Caco-2 (cell line): ENCODE measurements at regions not wholly inside any gene's neighbourhood (a gene's known extent, or its start where the extent isn't known, plus 50 kb on each side); places are given as distances from the start of the nearest gene placed in this dataset.

Source experiments
- BruUV-seq: library from RNA; stranded (reverse); fragments of 400-500 nt; replicated peaks from 2 replicates; lab custom pipeline; 2021; lab: Mats Ljungman, UMichigan
- CTCF ChIA-PET: fragments of 300-600 bp; sonication (Branson Sonifier 250); formaldehyde crosslinking; loops from one replicate; lab custom pipeline; 2022; ENCODE audit warnings: antibody characterized with exemption; lab: Charles Lee
- POLR2A ChIA-PET: fragments of 300-600 bp; sonication (Branson Sonifier 250); formaldehyde crosslinking; loops from one replicate; lab custom pipeline; 2022; ENCODE audit warnings: antibody characterized with exemption; lab: Charles Lee
- DNase-seq, 2 experiments: peaks; one replicate each; pipeline versions ENCODE4 v3.0.0 to v3.0.0-alpha.2; 2020 to 2022
- H3K27me3 ChIP-seq: replicated peaks from 2 replicates; pipeline ENCODE4 v1.6.0; 2011; ENCODE audit warnings: low read length; ENCODE audit not compliant: control insufficient read depth, insufficient read depth
- H3K36me3 ChIP-seq: 2 replicates; pipeline ENCODE4 v1.5.1; 2011; ENCODE audit warnings: low read length; ENCODE audit not compliant: control insufficient read depth, insufficient read depth
- H3K4me1 ChIP-seq: fragments of 250-450 bp; sonication (Bioruptor Pico); 2 replicates; pipeline ENCODE4 v1.5.1; 2020; ENCODE audit warnings: mild to moderate bottlenecking
- H3K4me3 ChIP-seq: 2 replicates; pipeline ENCODE4 v1.5.1; 2011; ENCODE audit warnings: low read depth, mild to moderate bottlenecking, control low read depth, low read length
- H3K9me3 ChIP-seq: fragments of 250-450 bp; sonication (Bioruptor Pico); 2 replicates; pipeline ENCODE4 v1.5.1; 2020; ENCODE audit warnings: mild to moderate bottlenecking, moderate library complexity
- H3K27ac Mint-ChIP-seq: one replicate; pipeline ENCODE4 v1.8.0; 2022; ENCODE audit warnings: mixed read lengths; ENCODE audit not compliant: unreplicated experiment
- H3K27me3 Mint-ChIP-seq: one replicate; pipeline ENCODE4 v1.8.0; 2022; ENCODE audit warnings: mixed read lengths; ENCODE audit not compliant: insufficient read depth, unreplicated experiment
- H3K36me3 Mint-ChIP-seq: one replicate; pipeline ENCODE4 v1.8.0; 2022; ENCODE audit warnings: mild to moderate bottlenecking, mixed read lengths; ENCODE audit not compliant: insufficient read depth, unreplicated experiment
- H3K4me1 Mint-ChIP-seq: one replicate; pipeline ENCODE4 v1.8.0; 2022; ENCODE audit warnings: low read depth, mixed read lengths; ENCODE audit not compliant: unreplicated experiment
- H3K4me3 Mint-ChIP-seq: one replicate; pipeline ENCODE4 v1.8.0; 2022; ENCODE audit warnings: mild to moderate bottlenecking, moderate library complexity, mixed read lengths; ENCODE audit not compliant: unreplicated experiment
- H3K9me3 Mint-ChIP-seq: one replicate; pipeline ENCODE4 v1.8.0; 2022; ENCODE audit warnings: mixed read lengths; ENCODE audit not compliant: unreplicated experiment
- intact Hi-C: fragments of 100-400 bp; cut with micrococcal nuclease; formaldehyde crosslinking; loops from one replicate; pipeline ENCODE4 v1.10.0; 2022; ENCODE audit not compliant: unreplicated experiment
- TF ChIP-seq, protein P1 (sequence below), 2 experiments: fragments of 200-600 bp in 1 of 2; IDR thresholded peaks; 1 replicate in 1 of 2; 2 replicates in 1 of 2; pipeline versions ENCODE4 v1.5.1 to v1.8.0; 2011 to 2022; ENCODE audit warnings: antibody characterized with exemption in 1 of 2, control low read depth in 1 of 2, inconsistent platforms in 1 of 2, low read depth in 1 of 2, low read length in 1 of 2, mild to moderate bottlenecking in 1 of 2, moderate library complexity in 1 of 2; ENCODE audit not compliant: insufficient read depth in 1 of 2, severe bottlenecking in 1 of 2, unreplicated experiment in 1 of 2

DNA sequence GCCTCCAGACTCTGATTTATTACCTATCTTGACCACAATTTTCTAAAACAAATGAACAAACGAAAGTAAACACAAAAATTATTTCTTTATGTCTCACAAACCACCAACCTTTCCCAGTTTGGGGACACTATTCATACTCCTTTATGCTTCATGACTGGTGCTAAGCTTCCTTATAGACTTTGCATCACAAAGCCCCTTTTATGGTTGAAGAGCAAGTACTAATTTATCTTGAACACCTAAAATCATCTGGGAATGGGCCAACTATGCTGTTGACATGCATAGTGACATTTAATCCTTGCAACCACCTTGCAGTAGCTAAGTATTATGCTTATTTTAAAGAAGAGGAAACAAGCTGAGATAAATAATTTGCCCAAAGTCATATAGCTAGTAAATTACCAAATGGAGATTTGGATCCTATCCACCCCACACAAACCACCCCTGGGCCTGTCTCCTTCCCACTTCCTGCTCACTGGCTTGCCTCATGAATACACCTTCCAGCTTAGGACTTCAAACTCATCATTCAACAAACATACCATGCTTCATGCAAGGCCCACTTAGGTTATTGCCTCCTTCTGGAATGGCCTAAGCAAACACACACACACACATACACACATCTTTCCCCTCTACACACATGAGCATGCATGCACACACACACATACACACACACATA, 192.2 kb downstream of the PLPP3 start:
- DNase-seq, result no peak
- BruUV-seq, result no TSS peak
- Mint-ChIP-seq H3K36me3 (no peaks in the 10 kb centered on the region), H3K9me3 (no peaks in the 10 kb centered on the region), H3K4me3 (no peak overlapping the region), H3K27ac (no peak overlapping the region), H3K27me3 (no peaks in the 10 kb centered on the region), H3K4me1 (peaks cover 15% of the 10 kb centered on the region)
- intact Hi-C loops, result no loop called here
- TF ChIP-seq, protein P1, sequence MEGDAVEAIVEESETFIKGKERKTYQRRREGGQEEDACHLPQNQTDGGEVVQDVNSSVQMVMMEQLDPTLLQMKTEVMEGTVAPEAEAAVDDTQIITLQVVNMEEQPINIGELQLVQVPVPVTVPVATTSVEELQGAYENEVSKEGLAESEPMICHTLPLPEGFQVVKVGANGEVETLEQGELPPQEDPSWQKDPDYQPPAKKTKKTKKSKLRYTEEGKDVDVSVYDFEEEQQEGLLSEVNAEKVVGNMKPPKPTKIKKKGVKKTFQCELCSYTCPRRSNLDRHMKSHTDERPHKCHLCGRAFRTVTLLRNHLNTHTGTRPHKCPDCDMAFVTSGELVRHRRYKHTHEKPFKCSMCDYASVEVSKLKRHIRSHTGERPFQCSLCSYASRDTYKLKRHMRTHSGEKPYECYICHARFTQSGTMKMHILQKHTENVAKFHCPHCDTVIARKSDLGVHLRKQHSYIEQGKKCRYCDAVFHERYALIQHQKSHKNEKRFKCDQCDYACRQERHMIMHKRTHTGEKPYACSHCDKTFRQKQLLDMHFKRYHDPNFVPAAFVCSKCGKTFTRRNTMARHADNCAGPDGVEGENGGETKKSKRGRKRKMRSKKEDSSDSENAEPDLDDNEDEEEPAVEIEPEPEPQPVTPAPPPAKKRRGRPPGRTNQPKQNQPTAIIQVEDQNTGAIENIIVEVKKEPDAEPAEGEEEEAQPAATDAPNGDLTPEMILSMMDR (IDR thresholded peaks at IDR 0.05; ENCODE audit: insufficient read depth in 1 of 2, low read depth in 1 of 2, low read length in 1 of 2, severe bottlenecking in 1 of 2, unreplicated experiment in 1 of 2), result no peak
- POLR2A ChIA-PET, result no interaction called here
- H3K4me3 ChIP-seq, result no peak overlapping the region
- CTCF ChIA-PET, result no interaction called here
- no peaks in the 10 kb centered on the region for H3K27me3 ChIP-seq
- H3K9me3 ChIP-seq, result no peaks in the 10 kb centered on the region
- H3K36me3 ChIP-seq, result no peaks in the 10 kb centered on the region
- H3K4me1 ChIP-seq, result peaks cover 14% of the 10 kb centered on the region

DNA sequence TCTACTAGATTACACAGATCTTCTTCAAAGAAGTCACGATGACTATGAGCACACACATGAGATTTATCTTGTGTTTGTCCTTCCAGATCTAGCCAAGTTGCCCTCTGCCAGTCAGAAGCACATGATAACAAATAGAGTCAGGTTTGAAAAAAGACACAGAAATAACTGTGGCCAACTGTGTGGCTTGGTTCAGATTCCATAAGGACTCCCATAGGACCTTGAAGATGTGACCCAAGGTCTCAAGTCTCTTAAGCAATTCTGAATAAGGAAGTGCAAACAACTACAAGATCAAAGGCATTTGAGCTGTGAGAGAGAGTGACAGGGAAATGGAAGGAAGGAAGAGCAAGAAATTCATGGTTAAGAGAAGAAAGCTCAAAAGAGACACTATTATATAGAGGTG, 194.0 kb downstream of the PLPP3 start:
- no peaks in the 10 kb centered on the region for H3K27me3 Mint-ChIP-seq
- no TSS peak for BruUV-seq
- peaks cover 12% of the 10 kb centered on the region for H3K4me1 Mint-ChIP-seq
- no peaks in the 10 kb centered on the region for H3K36me3 ChIP-seq
- ChIA-PET POLR2A (no interaction called here), CTCF (no interaction called here)
- H3K4me1 ChIP-seq, result peaks cover 14% of the 10 kb centered on the region
- H3K9me3 Mint-ChIP-seq, result no peaks in the 10 kb centered on the region
- H3K27me3 ChIP-seq, result no peaks in the 10 kb centered on the region
- intact Hi-C loops, result no loop called here
- H3K4me3 ChIP-seq, result no peak overlapping the region
- no peaks in the 10 kb centered on the region for H3K36me3 Mint-ChIP-seq
- no peak for DNase-seq
- no peaks in the 10 kb centered on the region for H3K9me3 ChIP-seq
- no peak overlapping the region for H3K4me3 Mint-ChIP-seq
- TF ChIP-seq, protein P1 (IDR thresholded peaks at IDR 0.05; ENCODE audit: insufficient read depth in 1 of 2, low read depth in 1 of 2, low read length in 1 of 2, severe bottlenecking in 1 of 2, unreplicated experiment in 1 of 2), result no peak
- H3K27ac Mint-ChIP-seq, result no peak overlapping the region

DNA sequence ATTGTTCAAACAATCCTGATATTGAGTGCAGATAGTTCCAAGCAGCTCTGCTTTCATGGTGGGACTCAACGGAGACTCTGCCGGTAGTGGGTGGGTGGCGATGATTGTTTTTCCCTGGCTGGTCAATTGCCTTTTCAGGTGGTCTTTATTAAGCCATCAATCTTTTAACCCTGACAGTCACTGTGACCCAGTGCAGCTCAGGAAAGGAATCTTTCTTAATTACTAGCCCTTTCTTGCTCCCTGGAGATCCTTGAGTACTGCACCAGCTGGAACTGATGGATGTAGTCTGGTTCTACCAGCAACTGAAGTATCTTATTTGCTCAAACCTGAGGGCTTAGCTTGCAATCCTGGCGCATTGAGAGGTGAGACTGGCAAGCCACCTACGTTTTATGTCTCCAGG, 196.4 kb downstream of the PLPP3 start:
- DNase-seq, result no peak
- CTCF ChIA-PET, result no interaction called here
- 0 out of 2 replicates have a peak, but pooled peaks cover 5% of the 10 kb centered on the region for H3K4me1 ChIP-seq
- H3K9me3 ChIP-seq, result no peaks in the 10 kb centered on the region
- no peaks in the 10 kb centered on the region for H3K36me3 ChIP-seq
- no peak overlapping the region for H3K4me3 ChIP-seq
- H3K27me3 ChIP-seq, result no peaks in the 10 kb centered on the region
- no peak overlapping the region for H3K4me3 Mint-ChIP-seq
- intact Hi-C loops, result no loop called here
- TF ChIP-seq, protein P1 (IDR thresholded peaks at IDR 0.05; ENCODE audit: insufficient read depth in 1 of 2, low read depth in 1 of 2, low read length in 1 of 2, severe bottlenecking in 1 of 2, unreplicated experiment in 1 of 2), result no peak
- H3K36me3 Mint-ChIP-seq, result no peaks in the 10 kb centered on the region
- no TSS peak for BruUV-seq
- no peaks in the 10 kb centered on the region for H3K9me3 Mint-ChIP-seq
- H3K27me3 Mint-ChIP-seq, result no peaks in the 10 kb centered on the region
- no peak overlapping the region for H3K27ac Mint-ChIP-seq
- peaks cover 9% of the 10 kb centered on the region for H3K4me1 Mint-ChIP-seq
- POLR2A ChIA-PET, result no interaction called here
